Activated T-cell treated with anti-CD3 and anti-CD28 coated beads, Interleukin-2, amount 50 U/mL, for 4 hours (primary cell): ENCODE measurements at regions not wholly inside any gene's neighbourhood (a gene's known extent, or its start where the extent isn't known, plus 50 kb on each side); places are given as distances from the start of the nearest gene placed in this dataset.

Experiments
- ATAC-seq, 2 donors: fragments of 200-7000 bp; cut with Tn5 transposase; one replicate each; pipeline ENCODE4 v1.10.0; 2021
- DNase-seq: peaks from one replicate; pipeline ENCODE4 v3.0.0-alpha.2; 2020
- H3K27me3 Mint-ChIP-seq: one replicate; pipeline ENCODE4 v1.8.0; 2021; ENCODE audit warnings: low read depth, mixed read lengths
- H3K36me3 Mint-ChIP-seq: one replicate; pipeline ENCODE4 v1.8.0; 2022; ENCODE audit warnings: mixed read lengths; ENCODE audit not compliant: insufficient read depth
- H3K4me1 Mint-ChIP-seq: one replicate; pipeline ENCODE4 v1.8.0; 2021; ENCODE audit warnings: low read depth, mixed read lengths
- H3K4me3 Mint-ChIP-seq: one replicate; pipeline ENCODE4 v1.8.0; 2021; ENCODE audit warnings: mild to moderate bottlenecking, moderate library complexity, mixed read lengths
- H3K9me3 Mint-ChIP-seq: one replicate; pipeline ENCODE4 v1.8.0; 2021; ENCODE audit warnings: mixed read lengths

DNA sequence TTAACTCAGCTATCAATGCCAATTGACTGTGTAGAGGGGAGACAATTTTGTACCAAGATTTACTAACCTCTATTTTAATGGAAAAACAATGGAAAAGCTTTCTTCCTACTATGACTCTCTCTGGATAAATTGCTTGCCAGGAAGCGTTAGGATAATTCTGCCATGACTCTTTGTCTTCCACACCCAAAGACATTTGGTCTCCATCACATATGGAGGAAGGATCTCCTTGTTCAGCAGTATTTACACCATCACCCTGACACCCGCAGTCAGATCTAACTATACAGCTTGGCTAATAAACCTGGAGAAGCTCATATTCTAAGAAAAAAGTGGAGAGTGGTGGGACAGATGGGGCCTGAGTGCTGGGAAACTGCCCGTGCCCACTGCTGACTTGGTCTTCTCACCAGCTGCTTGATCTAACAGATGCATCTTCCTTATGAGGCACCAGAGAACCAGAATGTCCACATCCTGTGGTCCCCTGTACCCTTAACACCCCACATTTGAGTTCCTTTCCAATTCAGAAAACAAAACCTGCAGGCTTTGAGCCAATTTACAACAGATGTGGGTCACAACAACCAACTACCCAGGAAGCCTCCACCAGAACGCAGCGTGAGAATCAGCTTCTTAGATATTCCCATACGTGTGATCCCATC is 154.0 kb downstream of the DAD1 start:
- Mint-ChIP-seq H3K9me3 (no peaks in the 10 kb centered on the region), H3K4me1 (peaks cover 5% of the 10 kb centered on the region), H3K27me3 (no peaks in the 10 kb centered on the region), H3K4me3 (no peak overlapping the region), H3K36me3 (no peaks in the 10 kb centered on the region)
- no peak for DNase-seq
- no peak for ATAC-seq

DNA sequence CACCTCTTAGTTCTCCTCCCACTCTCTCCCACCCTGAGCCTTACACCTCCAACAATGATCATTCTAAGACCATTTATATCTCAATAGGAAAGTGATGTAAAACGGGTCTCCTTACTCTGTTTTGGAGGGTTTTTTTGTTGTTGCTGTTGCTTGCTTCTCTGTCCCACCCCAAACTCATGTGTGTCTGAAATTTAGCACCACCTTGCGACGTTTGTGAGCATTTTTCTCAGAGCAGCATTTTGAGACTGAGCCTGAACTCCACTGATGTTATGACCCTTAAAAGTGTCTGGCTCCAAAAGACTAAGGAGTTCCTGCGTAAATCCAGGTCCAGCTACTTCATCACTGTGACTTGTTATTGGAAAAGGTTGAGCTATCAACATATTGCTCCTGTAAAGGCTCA is 155.0 kb downstream of the DAD1 start:
- DNase-seq = no peak
- Mint-ChIP-seq H3K9me3 (no peaks in the 10 kb centered on the region), H3K4me1 (peaks cover 5% of the 10 kb centered on the region), H3K27me3 (no peaks in the 10 kb centered on the region), H3K36me3 (no peaks in the 10 kb centered on the region), H3K4me3 (no peak overlapping the region)
- no peak for ATAC-seq

DNA sequence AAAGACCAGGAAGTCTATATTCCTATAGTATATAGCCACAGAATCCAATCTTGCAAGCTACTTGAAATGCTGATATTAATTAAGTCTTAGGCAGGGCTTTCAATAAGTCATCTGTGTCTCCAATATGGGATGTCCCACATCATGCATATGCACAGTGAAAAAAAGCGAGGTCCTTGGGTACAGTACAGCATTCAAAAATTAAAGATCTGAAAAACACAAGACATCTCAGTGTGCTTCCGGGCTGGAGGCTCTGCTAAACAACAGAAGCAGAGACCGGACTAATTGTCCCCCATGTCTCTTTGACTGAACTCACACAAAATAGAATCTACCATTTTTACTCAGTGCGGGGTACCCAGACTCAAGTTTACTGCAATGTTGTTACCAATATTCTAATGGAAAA is 156.0 kb downstream of the DAD1 start:
- H3K27me3 Mint-ChIP-seq = no peaks in the 10 kb centered on the region
- no peaks in the 10 kb centered on the region for H3K9me3 Mint-ChIP-seq
- ATAC-seq (no peak), DNase-seq (no peak)
- no peaks in the 10 kb centered on the region for H3K36me3 Mint-ChIP-seq
- no peak overlapping the region for H3K4me3 Mint-ChIP-seq
- H3K4me1 Mint-ChIP-seq = peaks cover 5% of the 10 kb centered on the region

DNA sequence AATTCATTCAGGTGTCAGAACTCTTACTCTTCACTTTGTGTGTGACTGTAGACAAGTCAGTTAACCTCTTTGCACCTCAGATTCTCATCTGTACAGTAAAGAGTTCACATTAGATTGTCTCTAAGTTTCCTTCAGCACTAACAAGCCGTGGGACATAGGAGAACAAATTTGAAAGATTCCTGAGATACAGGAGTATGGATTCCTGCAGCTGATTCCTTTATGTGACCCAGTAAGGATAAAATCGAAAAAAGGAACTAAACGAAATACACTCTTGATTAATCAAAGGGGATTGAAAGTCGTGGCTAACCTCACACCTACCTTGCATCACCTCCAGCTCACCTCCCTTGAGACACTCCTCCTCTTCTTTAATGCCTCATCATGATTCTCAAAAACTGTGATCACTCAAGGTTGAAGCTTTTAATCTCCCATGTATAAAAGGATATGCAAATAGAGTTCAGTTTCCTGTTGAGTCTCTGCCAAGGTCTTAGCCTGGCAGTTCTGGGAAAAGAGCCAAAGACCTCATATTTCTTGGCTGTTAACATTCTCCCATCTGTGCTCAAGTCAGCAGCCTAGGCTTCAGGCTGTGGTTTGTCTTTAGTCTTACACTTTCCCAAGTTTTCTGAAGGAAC is 156.6 kb downstream of the DAD1 start:
- Mint-ChIP-seq H3K4me1 (peaks cover 5% of the 10 kb centered on the region), H3K9me3 (no peaks in the 10 kb centered on the region), H3K4me3 (no peak overlapping the region), H3K27me3 (no peaks in the 10 kb centered on the region), H3K36me3 (no peaks in the 10 kb centered on the region)
- DNase-seq = no peak
- no peak for ATAC-seq

GRCh38 chr14:22429546-22430294 is 159.3 kb downstream of the DAD1 start:
- DNase-seq (no peak), ATAC-seq (no peak)
- Mint-ChIP-seq H3K36me3 (no peaks in the 10 kb centered on the region), H3K4me1 (peaks cover 5% of the 10 kb centered on the region), H3K4me3 (no peak overlapping the region), H3K27me3 (no peaks in the 10 kb centered on the region), H3K9me3 (no peaks in the 10 kb centered on the region)

- peaks cover 5% of the 10 kb centered on the region for H3K4me1 Mint-ChIP-seq
- H3K27me3 Mint-ChIP-seq = no peaks in the 10 kb centered on the region
- H3K36me3 Mint-ChIP-seq = no peaks in the 10 kb centered on the region
- ATAC-seq (no peak), DNase-seq (no peak)
- no peaks in the 10 kb centered on the region for H3K9me3 Mint-ChIP-seq
- no peak overlapping the region for H3K4me3 Mint-ChIP-seq
Observed at GRCh38 chr14:22428700-22429291, 160.2 kb downstream of the DAD1 start.

DNA sequence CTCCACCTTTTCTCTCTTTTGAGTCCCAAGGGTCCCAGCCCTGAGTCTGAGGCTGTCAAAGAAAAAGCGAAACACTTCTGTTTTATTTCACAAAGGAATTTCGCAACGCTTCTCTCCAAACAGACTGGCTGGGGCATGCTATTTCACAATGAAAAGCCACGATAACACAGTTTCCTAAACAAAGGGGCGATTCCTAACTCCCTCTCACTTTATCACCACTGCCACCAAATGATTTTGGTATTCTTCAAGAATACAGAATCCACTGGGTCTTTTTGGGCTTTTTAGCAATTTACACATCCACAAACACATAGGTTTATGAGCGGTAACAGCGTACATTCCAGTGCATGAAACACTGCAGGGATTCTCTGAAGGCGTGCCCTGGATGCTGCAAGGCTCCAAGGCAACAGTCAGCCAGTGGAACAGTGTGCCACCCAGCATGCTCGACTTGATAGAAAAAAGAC is 161.2 kb downstream of the DAD1 start:
- Mint-ChIP-seq H3K4me3 (no peak overlapping the region), H3K36me3 (no peaks in the 10 kb centered on the region), H3K9me3 (no peaks in the 10 kb centered on the region), H3K27me3 (no peaks in the 10 kb centered on the region), H3K4me1 (peaks cover 2% of the 10 kb centered on the region)
- DNase-seq = no peak
- ATAC-seq = no peak

DNA sequence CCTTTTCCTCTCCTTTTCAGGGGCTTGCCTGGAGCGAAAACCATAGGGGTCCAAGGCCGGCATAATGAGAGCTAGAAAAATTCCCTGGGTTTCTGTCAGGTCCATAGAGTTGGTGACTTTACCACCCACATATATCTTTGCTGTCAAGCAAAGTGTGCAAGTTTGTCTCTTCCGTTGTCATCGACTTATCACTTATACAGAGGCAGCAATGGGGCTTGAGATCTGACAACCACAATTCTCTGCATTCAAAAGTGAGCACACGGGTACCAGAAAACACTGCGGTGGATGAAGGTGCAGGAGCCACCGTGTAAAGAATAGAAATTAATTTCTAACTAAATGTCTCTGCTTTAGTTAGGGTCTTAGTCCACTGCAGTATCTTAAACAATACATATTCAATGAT is 162.3 kb downstream of the DAD1 start:
- no peaks in the 10 kb centered on the region for H3K36me3 Mint-ChIP-seq
- ATAC-seq (no peak), DNase-seq (no peak)
- H3K4me3 Mint-ChIP-seq = no peak overlapping the region
- peaks cover 2% of the 10 kb centered on the region for H3K4me1 Mint-ChIP-seq
- H3K9me3 Mint-ChIP-seq = no peaks in the 10 kb centered on the region
- H3K27me3 Mint-ChIP-seq = no peaks in the 10 kb centered on the region

DNA sequence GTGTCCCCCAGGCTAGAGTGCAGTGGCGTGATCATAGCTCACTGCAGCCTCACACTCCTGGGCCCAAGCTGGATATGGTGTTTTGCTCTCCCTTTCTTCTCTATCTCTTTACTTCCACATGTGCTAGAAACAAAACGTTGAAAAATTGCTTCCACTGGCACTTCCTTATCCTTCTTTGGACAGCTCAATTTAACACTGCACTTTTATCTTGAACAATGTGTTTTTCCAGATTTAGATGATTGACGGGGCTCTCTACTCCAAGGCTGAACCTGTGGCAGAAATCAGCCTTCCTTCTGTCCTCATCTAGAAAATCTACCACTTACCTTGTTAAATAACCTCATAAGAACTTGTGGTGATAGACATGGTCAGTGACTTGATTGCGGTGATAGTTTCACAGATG is 165.1 kb downstream of the DAD1 start:
- no peaks in the 10 kb centered on the region for H3K9me3 Mint-ChIP-seq
- no peaks in the 10 kb centered on the region for H3K36me3 Mint-ChIP-seq
- H3K4me1 Mint-ChIP-seq = peaks cover 2% of the 10 kb centered on the region
- H3K27me3 Mint-ChIP-seq = no peaks in the 10 kb centered on the region
- no peak for ATAC-seq
- H3K4me3 Mint-ChIP-seq = no peak overlapping the region
- no peak for DNase-seq

- Mint-ChIP-seq H3K4me1 (peaks cover 5% of the 10 kb centered on the region), H3K27me3 (no peaks in the 10 kb centered on the region), H3K36me3 (no peaks in the 10 kb centered on the region), H3K9me3 (no peaks in the 10 kb centered on the region), H3K4me3 (no peak overlapping the region)
- ATAC-seq (no peak), DNase-seq (no peak)
Observed at GRCh38 chr14:22422238-22422637, 166.8 kb downstream of the DAD1 start.

- ATAC-seq (no peak), DNase-seq (no peak)
- Mint-ChIP-seq H3K9me3 (no peaks in the 10 kb centered on the region), H3K27me3 (no peaks in the 10 kb centered on the region), H3K4me1 (peaks cover 5% of the 10 kb centered on the region), H3K36me3 (no peaks in the 10 kb centered on the region), H3K4me3 (no peak overlapping the region)
Observed at GRCh38 chr14:22420598-22421186, 168.3 kb downstream of the DAD1 start.

GRCh38 chr14:22419620-22420019 is 169.4 kb downstream of the DAD1 start:
- Mint-ChIP-seq H3K4me1 (peaks cover 5% of the 10 kb centered on the region), H3K27me3 (no peaks in the 10 kb centered on the region), H3K9me3 (no peaks in the 10 kb centered on the region), H3K36me3 (no peaks in the 10 kb centered on the region), H3K4me3 (no peak overlapping the region)
- DNase-seq (no peak), ATAC-seq (no peak)

DNA sequence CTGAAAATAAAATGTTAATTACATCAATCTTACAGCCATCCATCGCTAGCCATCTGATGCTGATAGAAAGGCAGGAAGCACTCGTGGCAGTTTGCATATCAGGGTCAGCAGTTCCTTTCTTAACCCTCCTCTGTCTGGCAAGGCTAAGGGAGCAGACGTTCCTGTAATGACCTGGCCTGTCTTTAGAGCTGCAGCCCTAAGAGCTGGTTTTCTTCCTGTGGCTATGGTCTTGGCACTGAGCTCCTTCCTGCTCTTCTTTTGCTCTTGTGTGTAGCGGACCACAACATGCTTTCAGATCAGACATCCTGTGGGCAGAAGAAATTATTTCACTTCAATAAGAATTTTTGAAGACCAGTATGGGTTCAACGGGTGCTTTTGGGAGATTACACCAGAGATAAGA is 170.4 kb downstream of the DAD1 start:
- Mint-ChIP-seq H3K9me3 (no peaks in the 10 kb centered on the region), H3K4me3 (no peak overlapping the region), H3K4me1 (peaks cover 2% of the 10 kb centered on the region), H3K27me3 (no peaks in the 10 kb centered on the region), H3K36me3 (no peaks in the 10 kb centered on the region)
- ATAC-seq = no peak
- DNase-seq = no peak

DNA sequence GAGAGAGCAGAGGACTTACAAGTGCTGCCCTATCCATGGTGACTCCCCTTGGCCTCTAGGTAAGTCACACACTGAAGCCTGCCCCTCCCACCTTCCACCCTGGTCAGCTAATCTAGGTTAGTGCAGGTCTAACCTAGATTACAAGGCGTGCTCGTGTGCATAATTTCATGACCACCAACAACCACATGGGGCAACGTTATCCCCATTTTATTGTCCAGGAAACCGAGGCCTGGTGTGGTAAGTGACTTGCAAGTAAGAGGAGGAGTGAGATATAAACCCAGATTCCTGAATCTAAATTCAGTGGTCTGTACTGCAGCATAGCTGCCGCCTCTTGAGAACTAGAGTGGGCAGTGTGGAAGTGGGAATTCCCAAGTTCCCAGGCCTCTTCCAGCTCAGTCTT is 171.1 kb downstream of the DAD1 start:
- peaks cover 2% of the 10 kb centered on the region for H3K4me1 Mint-ChIP-seq
- H3K36me3 Mint-ChIP-seq = no peaks in the 10 kb centered on the region
- H3K4me3 Mint-ChIP-seq = no peak overlapping the region
- ATAC-seq (no peak), DNase-seq (no peak)
- no peaks in the 10 kb centered on the region for H3K9me3 Mint-ChIP-seq
- H3K27me3 Mint-ChIP-seq = no peaks in the 10 kb centered on the region
